ENCODE measurements at regions not wholly inside any gene's neighbourhood (a gene's known extent, or its start where the extent isn't known, plus 50 kb on each side); places are given as distances from the start of the nearest gene placed in this dataset.

GRCh38 chr13:71251292-71251951 is 615.6 kb downstream of the DACH1 start:
- Histone ChIP-seq H3K9me3 (no peaks in the 10 kb centered on the region), H3K27ac (no peak overlapping the region), H3K4me3 (no peak overlapping the region), H3K27me3 (no peaks in the 10 kb centered on the region), H3K36me3 (no peaks in the 10 kb centered on the region), H3K4me1 (peaks cover 0 to 7% (median 0%) of the 10 kb centered on the region in 3 donors)
- 63 to 66% methylated on average over 4 of the region's 4 CpGs for WGBS, 2 donors
- no peak for ATAC-seq
- FAIRE-seq: no peak
- intact Hi-C loops (cut with DNase I): no loop called here
- no peak for DNase-seq
- TF ChIP-seq CTCF (IDR thresholded peaks at IDR 0.05): no peak

- intact Hi-C loops (cut with DNase I): no loop called here
- no peak for FAIRE-seq
- H3K27me3 ChIP-seq: no peaks in the 10 kb centered on the region
- 31 to 34% methylated on average over 1 of the region's 1 CpG for WGBS, 2 donors
- no peak overlapping the region for H3K27ac ChIP-seq
- H3K4me3 ChIP-seq: no peak overlapping the region
- DNase-seq: no peak
- peaks cover 0 to 7% (median 0%) of the 10 kb centered on the region in 3 donors for H3K4me1 ChIP-seq
- H3K36me3 ChIP-seq: no peaks in the 10 kb centered on the region
- no peak for TF ChIP-seq CTCF (IDR thresholded peaks at IDR 0.05)
- no peaks in the 10 kb centered on the region for H3K9me3 ChIP-seq
- ATAC-seq: no peak
Measured at GRCh38 chr13:71249011-71249410, 618.0 kb downstream of the DACH1 start.

- WGBS, 2 donors: 67 to 79% methylated on average over 3 of the region's 3 CpGs
- Histone ChIP-seq H3K27me3 (no peaks in the 10 kb centered on the region), H3K9me3 (no peaks in the 10 kb centered on the region), H3K27ac (no peak overlapping the region), H3K4me3 (no peak overlapping the region), H3K36me3 (no peaks in the 10 kb centered on the region), H3K4me1 (no peaks in the 10 kb centered on the region)
- intact Hi-C loops (cut with DNase I): no loop called here
- TF ChIP-seq CTCF (IDR thresholded peaks at IDR 0.05): no peak
- DNase-seq: no peak
- ATAC-seq: no peak
- no peak for FAIRE-seq
Measured at GRCh38 chr13:71244161-71244560, 622.8 kb downstream of the DACH1 start.

- H3K27me3 ChIP-seq: no peaks in the 10 kb centered on the region
- DNase-seq (no peak), FAIRE-seq (no peak), ATAC-seq (peak in 1 of 4 donors; percentile 17)
- 40 to 47% methylated on average over 4 of the region's 4 CpGs for WGBS, 2 donors
- H3K9me3 ChIP-seq: no peaks in the 10 kb centered on the region
- no peaks in the 10 kb centered on the region for H3K36me3 ChIP-seq
- no peak for TF ChIP-seq CTCF (IDR thresholded peaks at IDR 0.05)
- intact Hi-C loops (cut with DNase I): no loop called here
- no peak overlapping the region for H3K4me3 ChIP-seq
- H3K27ac ChIP-seq: no peak overlapping the region
- H3K4me1 ChIP-seq: no peaks in the 10 kb centered on the region
Measured at GRCh38 chr13:71242201-71242600, 624.8 kb downstream of the DACH1 start.

- TF ChIP-seq CTCF (IDR thresholded peaks at IDR 0.05): peak in 2 of 4 donors; percentile 5 to 27
- Histone ChIP-seq H3K36me3 (no peaks in the 10 kb centered on the region), H3K9me3 (no peaks in the 10 kb centered on the region), H3K27ac (no peak overlapping the region), H3K27me3 (no peaks in the 10 kb centered on the region), H3K4me3 (no peak overlapping the region), H3K4me1 (no peaks in the 10 kb centered on the region)
- FAIRE-seq (no peak), DNase-seq (no peak), ATAC-seq (peak in 3 of 4 donors; percentile 51 to 67 (median 66))
- intact Hi-C loops (cut with DNase I): no loop called here
- 41 to 52% methylated on average over 1 of the region's 1 CpG for WGBS, 2 donors
Measured at GRCh38 chr13:71240911-71241310, 626.1 kb downstream of the DACH1 start.
